Vagina (tissue), 2 donors: ENCODE measurements at regions not wholly inside any gene's neighbourhood (a gene's known extent, or its start where the extent isn't known, plus 50 kb on each side); places are given as distances from the start of the nearest gene placed in this dataset.

Experiments used
- CTCF ChIP-seq, 3 experiments: fragments of 450-650 bp in 2 of 3; fragments of 200-600 bp in 1 of 3; sonication (generic) in 1 of 3; IDR thresholded peaks; one replicate each; pipeline ENCODE4 v1.5.1; 2017 to 2019; ENCODE audit warnings: antibody characterized with exemption in 3 of 3, mild to moderate bottlenecking in 2 of 3, moderate library complexity in 2 of 3
- POLR2A ChIP-seq, 2 donors: fragments of 450-650 bp; IDR thresholded peaks; one replicate each; pipeline ENCODE4 v1.6.1; 2017; ENCODE audit warnings: antibody characterized with exemption in 2 of 2, mild to moderate bottlenecking in 2 of 2, moderate library complexity in 2 of 2
- POLR2AphosphoS5 ChIP-seq, 2 donors: sonication (generic); formaldehyde crosslinking; IDR thresholded peaks; one replicate each; pipeline ENCODE4 v1.9.0; 2017; ENCODE audit warnings: antibody characterized with exemption in 2 of 2, mild to moderate bottlenecking in 2 of 2, low read depth in 1 of 2; ENCODE audit not compliant: insufficient read depth in 1 of 2

- TF ChIP-seq CTCF (IDR thresholded peaks at IDR 0.05), result no peak
- TF ChIP-seq POLR2AphosphoS5 (IDR thresholded peaks at IDR 0.05; ENCODE audit: insufficient read depth in 1 of 2, low read depth in 1 of 2), result no peak
- no peak for TF ChIP-seq POLR2A (IDR thresholded peaks at IDR 0.05)
Measured at GRCh38 chr15:92715758-92716157, 60.2 kb upstream of the FAM174B start.
